ENCODE measurements at regions not wholly inside any gene's neighbourhood (a gene's known extent, or its start where the extent isn't known, plus 50 kb on each side); places are given as distances from the start of the nearest gene placed in this dataset.

GRCh38 chr2:219728991-219729487, 101.6 kb downstream of the SLC4A3 start:
- Histone ChIP-seq H3K9me3 (replicated peaks; ENCODE audit: low read length) (no peaks in the 10 kb centered on the region), H3K4me3 (ENCODE audit: low read length) (no peak overlapping the region), H3K4me2 (ENCODE audit: low read length) (no peak overlapping the region), H3K36me3 (ENCODE audit: insufficient read depth, low read length) (no peaks in the 10 kb centered on the region), H3K4me1 (ENCODE audit: control insufficient read depth, insufficient read depth, low read length) (no peaks in the 10 kb centered on the region), H3K9ac (ENCODE audit: low read depth, low read length) (no peak overlapping the region), H3K27me3 (ENCODE audit: control insufficient read depth, insufficient read depth, low read length) (no peaks in the 10 kb centered on the region)

- H3K27me3 ChIP-seq (ENCODE audit: control insufficient read depth, insufficient read depth, low read length): no peaks in the 10 kb centered on the region
- H3K4me1 ChIP-seq (ENCODE audit: control insufficient read depth, insufficient read depth, low read length): no peaks in the 10 kb centered on the region
- H3K36me3 ChIP-seq (ENCODE audit: insufficient read depth, low read length): no peaks in the 10 kb centered on the region
- H3K9me3 ChIP-seq (replicated peaks; ENCODE audit: low read length): no peaks in the 10 kb centered on the region
- no peak overlapping the region for H3K4me2 ChIP-seq (ENCODE audit: low read length)
- no peak overlapping the region for H3K4me3 ChIP-seq (ENCODE audit: low read length)
- H3K9ac ChIP-seq (ENCODE audit: low read depth, low read length): no peak overlapping the region
Measured at GRCh38 chr2:219731173-219731572, 103.7 kb downstream of the SLC4A3 start.

GRCh38 chr2:219733106-219733505, 105.7 kb downstream of the SLC4A3 start:
- Histone ChIP-seq H3K36me3 (ENCODE audit: insufficient read depth, low read length) (no peaks in the 10 kb centered on the region), H3K9ac (ENCODE audit: low read depth, low read length) (no peak overlapping the region), H3K4me2 (ENCODE audit: low read length) (no peak overlapping the region), H3K4me1 (ENCODE audit: control insufficient read depth, insufficient read depth, low read length) (no peaks in the 10 kb centered on the region), H3K4me3 (ENCODE audit: low read length) (no peak overlapping the region), H3K27me3 (ENCODE audit: control insufficient read depth, insufficient read depth, low read length) (peaks cover 3% of the 10 kb centered on the region), H3K9me3 (replicated peaks; ENCODE audit: low read length) (no peaks in the 10 kb centered on the region)

GRCh38 chr2:219733746-219734145, 106.3 kb downstream of the SLC4A3 start:
- H3K4me2 ChIP-seq (ENCODE audit: low read length): no peak overlapping the region
- peaks cover 3% of the 10 kb centered on the region for H3K27me3 ChIP-seq (ENCODE audit: control insufficient read depth, insufficient read depth, low read length)
- H3K36me3 ChIP-seq (ENCODE audit: insufficient read depth, low read length): no peaks in the 10 kb centered on the region

GRCh38 chr2:219736209-219736608, 108.8 kb downstream of the SLC4A3 start:
- Histone ChIP-seq H3K4me1 (ENCODE audit: control insufficient read depth, insufficient read depth, low read length) (no peaks in the 10 kb centered on the region), H3K36me3 (ENCODE audit: insufficient read depth, low read length) (no peaks in the 10 kb centered on the region), H3K9me3 (replicated peaks; ENCODE audit: low read length) (no peaks in the 10 kb centered on the region), H3K4me2 (ENCODE audit: low read length) (no peak overlapping the region), H3K4me3 (ENCODE audit: low read length) (no peak overlapping the region), H3K27me3 (ENCODE audit: control insufficient read depth, insufficient read depth, low read length) (peaks cover 4% of the 10 kb centered on the region), H3K9ac (ENCODE audit: low read depth, low read length) (no peak overlapping the region)

More at GRCh38 chr2:219733746-219734145, 106.3 kb downstream of the SLC4A3 start:
- Histone ChIP-seq H3K9ac (ENCODE audit: low read depth, low read length) (no peak overlapping the region), H3K9me3 (replicated peaks; ENCODE audit: low read length) (no peaks in the 10 kb centered on the region), H3K4me3 (ENCODE audit: low read length) (no peak overlapping the region), H3K4me1 (ENCODE audit: control insufficient read depth, insufficient read depth, low read length) (no peaks in the 10 kb centered on the region)

- Histone ChIP-seq H3K9ac (ENCODE audit: low read depth, low read length) (no peak overlapping the region), H3K36me3 (ENCODE audit: insufficient read depth, low read length) (no peaks in the 10 kb centered on the region), H3K4me2 (ENCODE audit: low read length) (no peak overlapping the region), H3K27me3 (ENCODE audit: control insufficient read depth, insufficient read depth, low read length) (peaks cover 12% of the 10 kb centered on the region), H3K9me3 (replicated peaks; ENCODE audit: low read length) (no peaks in the 10 kb centered on the region), H3K4me3 (ENCODE audit: low read length) (no peak overlapping the region), H3K4me1 (ENCODE audit: control insufficient read depth, insufficient read depth, low read length) (no peaks in the 10 kb centered on the region)
Measured at GRCh38 chr2:219737270-219737691, 109.9 kb downstream of the SLC4A3 start.

GRCh38 chr2:219739066-219739465, 111.6 kb downstream of the SLC4A3 start:
- H3K4me2 ChIP-seq (ENCODE audit: low read length): no peak overlapping the region
- H3K4me3 ChIP-seq (ENCODE audit: low read length): no peak overlapping the region
- peaks cover 20% of the 10 kb centered on the region for H3K27me3 ChIP-seq (ENCODE audit: control insufficient read depth, insufficient read depth, low read length)
- H3K36me3 ChIP-seq (ENCODE audit: insufficient read depth, low read length): no peaks in the 10 kb centered on the region
- H3K9ac ChIP-seq (ENCODE audit: low read depth, low read length): no peak overlapping the region
- no peaks in the 10 kb centered on the region for H3K4me1 ChIP-seq (ENCODE audit: control insufficient read depth, insufficient read depth, low read length)
- no peaks in the 10 kb centered on the region for H3K9me3 ChIP-seq (replicated peaks; ENCODE audit: low read length)

GRCh38 chr2:219739866-219740440, 112.5 kb downstream of the SLC4A3 start:
- Histone ChIP-seq H3K27me3 (ENCODE audit: control insufficient read depth, insufficient read depth, low read length) (peaks cover 29% of the 10 kb centered on the region), H3K4me2 (ENCODE audit: low read length) (no peak overlapping the region), H3K9ac (ENCODE audit: low read depth, low read length) (no peak overlapping the region), H3K36me3 (ENCODE audit: insufficient read depth, low read length) (no peaks in the 10 kb centered on the region), H3K4me3 (ENCODE audit: low read length) (no peak overlapping the region), H3K9me3 (replicated peaks; ENCODE audit: low read length) (no peaks in the 10 kb centered on the region), H3K4me1 (ENCODE audit: control insufficient read depth, insufficient read depth, low read length) (no peaks in the 10 kb centered on the region)

- Histone ChIP-seq H3K36me3 (ENCODE audit: insufficient read depth, low read length) (no peaks in the 10 kb centered on the region), H3K4me1 (ENCODE audit: control insufficient read depth, insufficient read depth, low read length) (no peaks in the 10 kb centered on the region), H3K4me2 (ENCODE audit: low read length) (no peak overlapping the region), H3K9ac (ENCODE audit: low read depth, low read length) (no peak overlapping the region), H3K27me3 (ENCODE audit: control insufficient read depth, insufficient read depth, low read length) (peaks cover 40% of the 10 kb centered on the region), H3K4me3 (ENCODE audit: low read length) (no peak overlapping the region), H3K9me3 (replicated peaks; ENCODE audit: low read length) (no peaks in the 10 kb centered on the region)
Measured at GRCh38 chr2:219743548-219743947, 116.1 kb downstream of the SLC4A3 start.

- no peaks in the 10 kb centered on the region for H3K9me3 ChIP-seq (replicated peaks; ENCODE audit: low read length)
- no peak overlapping the region for H3K4me2 ChIP-seq (ENCODE audit: low read length)
- H3K4me1 ChIP-seq (ENCODE audit: control insufficient read depth, insufficient read depth, low read length): no peaks in the 10 kb centered on the region
- no peak overlapping the region for H3K9ac ChIP-seq (ENCODE audit: low read depth, low read length)
- no peaks in the 10 kb centered on the region for H3K36me3 ChIP-seq (ENCODE audit: insufficient read depth, low read length)
- no peak overlapping the region for H3K4me3 ChIP-seq (ENCODE audit: low read length)
- H3K27me3 ChIP-seq (ENCODE audit: control insufficient read depth, insufficient read depth, low read length): peaks cover 40% of the 10 kb centered on the region
Measured at GRCh38 chr2:219744066-219744465, 116.6 kb downstream of the SLC4A3 start.

GRCh38 chr2:219744600-219744999, 117.2 kb downstream of the SLC4A3 start:
- Histone ChIP-seq H3K36me3 (ENCODE audit: insufficient read depth, low read length) (no peaks in the 10 kb centered on the region), H3K4me1 (ENCODE audit: control insufficient read depth, insufficient read depth, low read length) (no peaks in the 10 kb centered on the region), H3K4me3 (ENCODE audit: low read length) (no peak overlapping the region), H3K9me3 (replicated peaks; ENCODE audit: low read length) (no peaks in the 10 kb centered on the region), H3K9ac (ENCODE audit: low read depth, low read length) (no peak overlapping the region), H3K27me3 (ENCODE audit: control insufficient read depth, insufficient read depth, low read length) (peaks cover 40% of the 10 kb centered on the region), H3K4me2 (ENCODE audit: low read length) (no peak overlapping the region)

- Histone ChIP-seq H3K4me1 (ENCODE audit: control insufficient read depth, insufficient read depth, low read length) (no peaks in the 10 kb centered on the region), H3K36me3 (ENCODE audit: insufficient read depth, low read length) (no peaks in the 10 kb centered on the region), H3K9ac (ENCODE audit: low read depth, low read length) (no peak overlapping the region), H3K27me3 (ENCODE audit: control insufficient read depth, insufficient read depth, low read length) (peaks cover 31% of the 10 kb centered on the region), H3K4me2 (ENCODE audit: low read length) (no peak overlapping the region), H3K4me3 (ENCODE audit: low read length) (no peak overlapping the region), H3K9me3 (replicated peaks; ENCODE audit: low read length) (no peaks in the 10 kb centered on the region)
Measured at GRCh38 chr2:219747637-219748036, 120.2 kb downstream of the SLC4A3 start.
